ENCODE measurements at regions not wholly inside any gene's neighbourhood (a gene's known extent, or its start where the extent isn't known, plus 50 kb on each side); places are given as distances from the start of the nearest gene placed in this dataset.

DNA sequence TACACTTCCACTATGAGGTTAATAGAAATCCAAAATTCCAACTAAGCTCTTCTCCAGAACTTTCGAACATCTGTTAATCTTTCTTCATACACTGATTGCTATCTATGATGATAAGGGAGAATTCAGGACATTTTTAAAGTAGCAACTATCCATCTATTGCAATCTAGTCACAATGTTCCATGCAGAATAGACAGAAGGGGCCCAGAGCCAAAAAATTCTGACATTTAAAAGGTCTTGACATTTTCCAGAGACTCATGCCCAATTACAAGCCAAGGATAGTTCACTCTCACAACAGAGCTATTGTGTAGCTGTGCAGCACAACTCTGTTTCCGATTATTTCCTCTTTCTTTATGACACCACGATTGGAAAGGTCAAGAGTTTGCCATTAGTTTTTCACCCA lies 999.7 kb upstream of the ALCAM start:
- TF ChIP-seq, protein P1, sequence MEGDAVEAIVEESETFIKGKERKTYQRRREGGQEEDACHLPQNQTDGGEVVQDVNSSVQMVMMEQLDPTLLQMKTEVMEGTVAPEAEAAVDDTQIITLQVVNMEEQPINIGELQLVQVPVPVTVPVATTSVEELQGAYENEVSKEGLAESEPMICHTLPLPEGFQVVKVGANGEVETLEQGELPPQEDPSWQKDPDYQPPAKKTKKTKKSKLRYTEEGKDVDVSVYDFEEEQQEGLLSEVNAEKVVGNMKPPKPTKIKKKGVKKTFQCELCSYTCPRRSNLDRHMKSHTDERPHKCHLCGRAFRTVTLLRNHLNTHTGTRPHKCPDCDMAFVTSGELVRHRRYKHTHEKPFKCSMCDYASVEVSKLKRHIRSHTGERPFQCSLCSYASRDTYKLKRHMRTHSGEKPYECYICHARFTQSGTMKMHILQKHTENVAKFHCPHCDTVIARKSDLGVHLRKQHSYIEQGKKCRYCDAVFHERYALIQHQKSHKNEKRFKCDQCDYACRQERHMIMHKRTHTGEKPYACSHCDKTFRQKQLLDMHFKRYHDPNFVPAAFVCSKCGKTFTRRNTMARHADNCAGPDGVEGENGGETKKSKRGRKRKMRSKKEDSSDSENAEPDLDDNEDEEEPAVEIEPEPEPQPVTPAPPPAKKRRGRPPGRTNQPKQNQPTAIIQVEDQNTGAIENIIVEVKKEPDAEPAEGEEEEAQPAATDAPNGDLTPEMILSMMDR (IDR thresholded peaks at IDR 0.05), result no peak
- no peak for TF ChIP-seq POLR2A (IDR thresholded peaks at IDR 0.05)
